Right lobe of liver (tissue), 6 donors: ENCODE measurements at regions not wholly inside any gene's neighbourhood (a gene's known extent, or its start where the extent isn't known, plus 50 kb on each side); places are given as distances from the start of the nearest gene placed in this dataset.

Experiments
- ATAC-seq, 4 donors: fragments of 200-7000 bp; cut with Tn5 transposase; one replicate each; pipeline ENCODE4 v1.9.1; 2020; ENCODE audit warnings: mild to moderate bottlenecking in 4 of 4, moderate library complexity in 4 of 4
- DNase-seq, 3 donors: peaks; one replicate each; pipeline ENCODE4 v3.0.0-alpha.2; 2020
- H3K27ac ChIP-seq, 3 donors: fragments of 200-600 bp; one replicate each; pipeline ENCODE4 v1.8.0; 2022
- H3K27me3 ChIP-seq, 2 donors: fragments of 200-600 bp; one replicate each; pipeline ENCODE4 v1.8.0; 2022
- H3K36me3 ChIP-seq, 4 donors: fragments of 200-600 bp; sonication (generic) in 1 of 4; one replicate each; pipeline versions ENCODE4 v1.5.1 to v1.8.0; 2017 to 2022; ENCODE audit warnings: control low read depth in 1 of 4
- H3K4me1 ChIP-seq, 4 donors: fragments of 200-600 bp; sonication (generic) in 1 of 4; one replicate each; pipeline versions ENCODE4 v1.5.1 to v1.8.0; 2017 to 2022; ENCODE audit warnings: control low read depth in 1 of 4
- H3K4me3 ChIP-seq, 3 donors: fragments of 200-600 bp; one replicate each; pipeline ENCODE4 v1.8.0; 2022
- H3K9me3 ChIP-seq, 4 donors: fragments of 200-600 bp; sonication (generic) in 1 of 4; one replicate each; pipeline versions ENCODE4 v1.5.1 to v1.8.0; 2017 to 2022; ENCODE audit warnings: control low read depth in 1 of 4
- CTCF ChIP-seq, 4 donors: fragments of 200-600 bp in 3 of 4; fragments of 450-650 bp in 1 of 4; IDR thresholded peaks; one replicate each; pipeline versions ENCODE4 v1.5.1 to v1.8.0; 2016 to 2022; ENCODE audit warnings: antibody characterized with exemption in 4 of 4, mild to moderate bottlenecking in 2 of 4
- POLR2A ChIP-seq: fragments of 450-650 bp; IDR thresholded peaks from one replicate; pipeline ENCODE4 v1.6.1; 2017; ENCODE audit warnings: antibody characterized with exemption, mild to moderate bottlenecking
- WGBS: methylation state at CpG from one replicate; pipeline ENCODE4 v1.1.6; 2018; ENCODE audit warnings: low coverage, low lambda C conversion rate; ENCODE audit not compliant: insufficient coverage; ENCODE audit errors: missing lambda C conversion rate; 5-methylcytosine and 5-hydroxymethylcytosine counted together
- intact Hi-C, 2 donors: fragments of 100-400 bp; cut with DNase I; formaldehyde crosslinking; loops; one replicate each; pipeline versions ENCODE4 v1.11.2 to v1.14.1; 2022
- donor health status: DM: no; HTN: yes; CAD: no.
- donor health status: DM: no; HTN: no; CAD: no.
- donor health status: DM: no; HTN: no; CAD: no.
- donor health status: DM: no; HTN: yes; CAD: no.
- donor health status: DM: no; HTN: yes; CAD: no.

GRCh38 chr17:83012868-83013778 is 66.3 kb upstream of the METRNL start:
- WGBS, result 89% methylated on average over 13 of the region's 41 CpGs
- intact Hi-C loops, result no loop called here
- DNase-seq (no peak), ATAC-seq (peak in 1 of 4 donors; percentile 25)
- Histone ChIP-seq H3K27me3 (no peaks in the 10 kb centered on the region), H3K36me3 (no peaks in the 10 kb centered on the region), H3K4me1 (no peaks in the 10 kb centered on the region), H3K9me3 (no peaks in the 10 kb centered on the region), H3K4me3 (no peak overlapping the region), H3K27ac (no peak overlapping the region)
- TF ChIP-seq CTCF (IDR thresholded peaks at IDR 0.05) (no peak), POLR2A (no peak)

- no peaks in the 10 kb centered on the region for H3K4me1 ChIP-seq
- H3K27me3 ChIP-seq, result no peaks in the 10 kb centered on the region
- TF ChIP-seq POLR2A, result no peak
- no peak for TF ChIP-seq CTCF (IDR thresholded peaks at IDR 0.05)
- no peak for ATAC-seq
- no peaks in the 10 kb centered on the region for H3K36me3 ChIP-seq
- DNase-seq, result no peak
- WGBS, result 84% methylated on average over 7 of the region's 11 CpGs
- intact Hi-C loops, result no loop called here
- no peaks in the 10 kb centered on the region for H3K9me3 ChIP-seq
- H3K4me3 ChIP-seq, result no peak overlapping the region
- no peak overlapping the region for H3K27ac ChIP-seq
Measured at GRCh38 chr17:83013779-83014117, 65.7 kb upstream of the METRNL start.

- no peak for DNase-seq
- ATAC-seq, result no peak
- H3K4me1 ChIP-seq, result no peaks in the 10 kb centered on the region
- no peaks in the 10 kb centered on the region for H3K27me3 ChIP-seq
- no peak overlapping the region for H3K4me3 ChIP-seq
- H3K27ac ChIP-seq, result no peak overlapping the region
- 96% methylated on average over 11 of the region's 14 CpGs for WGBS
- no peaks in the 10 kb centered on the region for H3K9me3 ChIP-seq
- H3K36me3 ChIP-seq, result no peaks in the 10 kb centered on the region
- no peak for TF ChIP-seq CTCF (IDR thresholded peaks at IDR 0.05)
- no peak for TF ChIP-seq POLR2A
- intact Hi-C loops, result no loop called here
Measured at GRCh38 chr17:83014297-83014696, 65.1 kb upstream of the METRNL start.

GRCh38 chr17:83014940-83015910 is 64.2 kb upstream of the METRNL start:
- TF ChIP-seq CTCF (IDR thresholded peaks at IDR 0.05) (no peak), POLR2A (no peak)
- H3K27me3 ChIP-seq, result no peaks in the 10 kb centered on the region
- no peak overlapping the region for H3K4me3 ChIP-seq
- WGBS, result 92% methylated on average over 9 of the region's 33 CpGs
- DNase-seq (no peak), ATAC-seq (no peak)
- H3K27ac ChIP-seq, result no peak overlapping the region
- H3K36me3 ChIP-seq, result no peaks in the 10 kb centered on the region
- intact Hi-C loops, result no loop called here
- H3K9me3 ChIP-seq, result no peaks in the 10 kb centered on the region
- H3K4me1 ChIP-seq, result no peaks in the 10 kb centered on the region
